KBM-7 (cell line): ENCODE measurements at regions not wholly inside any gene's neighbourhood (a gene's known extent, or its start where the extent isn't known, plus 50 kb on each side); places are given as distances from the start of the nearest gene placed in this dataset.
A peak's percentile ranks its signal among the peaks of the same experiment; 100 is the strongest.

Source experiments
- DNase-seq: peaks from one replicate; pipeline ENCODE4 v3.0.0-alpha.2; 2015
- in situ Hi-C: fragments of 300-500 bp; cut with MboI; formaldehyde crosslinking; loops from 2 replicates; pipeline ENCODE4 v1.14.3; 2020; ENCODE audit warnings: low sequenced_read_pairs, low pct_unique_long_range_greater_than_20kb, mixed read lengths

- peak; percentile 80 for DNase-seq
- in situ Hi-C loops = no loop called here
Measured at GRCh38 chr1:42035830-42036604, 117.2 kb upstream of the GUCA2B start.

GRCh38 chr1:42035205-42035829 lies 116.6 kb upstream of the HIVEP3 start:
- peak; percentile 23 for DNase-seq
- in situ Hi-C loops = no loop called here

- DNase-seq = peak; percentile 11
- in situ Hi-C loops = no loop called here
Measured at GRCh38 chr1:42034426-42034825, 115.7 kb upstream of the HIVEP3 start.

GRCh38 chr1:42033629-42034028 lies 114.9 kb upstream of the HIVEP3 start:
- DNase-seq = no peak
- in situ Hi-C loops = no loop called here

- in situ Hi-C loops = no loop called here
- no peak for DNase-seq
Measured at GRCh38 chr1:42017730-42018129, 99.0 kb upstream of the HIVEP3 start.

- no peak for DNase-seq
- in situ Hi-C loops = no loop called here
Measured at GRCh38 chr1:42017259-42017658, 98.5 kb upstream of the HIVEP3 start.

- DNase-seq = no peak
- in situ Hi-C loops = no loop called here
Measured at GRCh38 chr1:42014823-42015222, 96.1 kb upstream of the HIVEP3 start.

GRCh38 chr1:42013881-42014470 lies 95.3 kb upstream of the HIVEP3 start:
- no peak for DNase-seq
- in situ Hi-C loops = no loop called here

GRCh38 chr1:42012852-42013251 lies 94.1 kb upstream of the HIVEP3 start:
- in situ Hi-C loops = no loop called here
- no peak for DNase-seq

- in situ Hi-C loops = no loop called here
- no peak for DNase-seq
Measured at GRCh38 chr1:42010381-42010780, 91.7 kb upstream of the HIVEP3 start.

GRCh38 chr1:42008264-42008663 lies 89.5 kb upstream of the HIVEP3 start:
- in situ Hi-C loops = no loop called here
- DNase-seq = no peak

GRCh38 chr1:42006836-42007235 lies 88.1 kb upstream of the HIVEP3 start:
- in situ Hi-C loops = no loop called here
- DNase-seq = no peak

- DNase-seq = no peak
- in situ Hi-C loops = no loop called here
Measured at GRCh38 chr1:42006093-42006492, 87.4 kb upstream of the HIVEP3 start.

- no peak for DNase-seq
- in situ Hi-C loops = no loop called here
Measured at GRCh38 chr1:42005530-42005929, 86.8 kb upstream of the HIVEP3 start.

GRCh38 chr1:42004860-42005259 lies 86.1 kb upstream of the HIVEP3 start:
- in situ Hi-C loops = no loop called here
- no peak for DNase-seq

GRCh38 chr1:42004322-42004721 lies 85.6 kb upstream of the HIVEP3 start:
- in situ Hi-C loops = no loop called here
- DNase-seq = no peak

GRCh38 chr1:42003433-42003832 lies 84.7 kb upstream of the HIVEP3 start:
- no peak for DNase-seq
- in situ Hi-C loops = no loop called here

- no peak for DNase-seq
- in situ Hi-C loops = no loop called here
Measured at GRCh38 chr1:42002220-42002619, 83.5 kb upstream of the HIVEP3 start.

- DNase-seq = no peak
- in situ Hi-C loops = no loop called here
Measured at GRCh38 chr1:42000766-42001165, 82.0 kb upstream of the HIVEP3 start.

- DNase-seq = no peak
- in situ Hi-C loops = no loop called here
Measured at GRCh38 chr1:41999884-42000283, 81.2 kb upstream of the HIVEP3 start.

- in situ Hi-C loops = no loop called here
- DNase-seq = no peak
Measured at GRCh38 chr1:41998250-41998649, 79.5 kb upstream of the HIVEP3 start.
